ENCODE measurements at regions not wholly inside any gene's neighbourhood (a gene's known extent, or its start where the extent isn't known, plus 50 kb on each side); places are given as distances from the start of the nearest gene placed in this dataset.

- intact Hi-C loops (cut with micrococcal nuclease) = no loop called here
- Histone ChIP-seq H3K36me3 (ENCODE audit: control insufficient read depth in 1 of 2, insufficient read depth in 2 of 2, low read length in 2 of 2) (no peaks in the 10 kb centered on the region), H3K4me1 (ENCODE audit: control insufficient read depth in 1 of 2, insufficient read depth in 2 of 2, low read length in 2 of 2) (no peaks in the 10 kb centered on the region), H3K9me2 (ENCODE audit: insufficient read depth) (no peaks in the 10 kb centered on the region), H3K9me3 (ENCODE audit: control insufficient read depth in 1 of 2, insufficient read depth in 1 of 2, low read depth in 1 of 2, low read length in 2 of 2) (no peaks in the 10 kb centered on the region), H3K27ac (ENCODE audit: low read depth, low read length) (no peak overlapping the region), H3K4me2 (ENCODE audit: low read length) (no peak overlapping the region), H3K27me3 (ENCODE audit: insufficient read depth, low read length) (0 out of 2 replicates have a peak, but pooled peaks cover 2% of the 10 kb centered on the region), H3K79me2 (ENCODE audit: insufficient read depth, low read length) (no peaks in the 10 kb centered on the region), H3K9ac (ENCODE audit: low read length) (no peak overlapping the region), H3K4me3 (replicated peaks in 1 of 2; ENCODE audit: low read depth in 1 of 2, low read length in 2 of 2) (no peak overlapping the region), H2AFZ (ENCODE audit: low read depth, low read length, poor library complexity, severe bottlenecking) (no peak overlapping the region), H4K20me1 (ENCODE audit: insufficient read depth) (no peaks in the 10 kb centered on the region)
- DNase-seq (ENCODE audit: low read depth, low spot score) (no peak), ATAC-seq (no peak)
- RAD21 ChIA-PET (ENCODE audit: low non-redundant PET in 1 of 2, low total read pairs in 2 of 2, uncharacterized antibody in 2 of 2, unreplicated experiment in 2 of 2) = no interaction called here
- TF ChIP-seq SP1 (IDR thresholded peaks at IDR 0.05; ENCODE audit: low read depth) (no peak), SIN3A (IDR thresholded peaks at IDR 0.05; ENCODE audit: low read depth) (no peak), POLR2A (IDR thresholded peaks at IDR 0.05; ENCODE audit: borderline replicate concordance, extremely low read depth, insufficient read depth, insufficient read length) (no peak), CBX3 (IDR thresholded peaks at IDR 0.05; ENCODE audit: low read depth) (no peak), CTCF (IDR thresholded peaks at IDR 0.05 in 2 of 3, conservative IDR thresholded peaks at IDR 0.05 in 1 of 3; ENCODE audit: borderline replicate concordance in 1 of 3, insufficient read depth in 1 of 3, low read depth in 2 of 3, low read length in 2 of 3) (no peak), ZFX (IDR thresholded peaks at IDR 0.05) (no peak), RAD21 (IDR thresholded peaks at IDR 0.05; ENCODE audit: low read depth) (no peak), JUND (IDR thresholded peaks at IDR 0.05) (no peak), SRF (IDR thresholded peaks at IDR 0.05; ENCODE audit: low read depth) (no peak), EZH2 (IDR thresholded peaks at IDR 0.05) (no peak), ELF1 (IDR thresholded peaks at IDR 0.05; ENCODE audit: borderline replicate concordance, low read depth) (no peak), EGR1 (IDR thresholded peaks at IDR 0.05; ENCODE audit: low read depth) (no peak), CEBPB (IDR thresholded peaks at IDR 0.05; ENCODE audit: low read depth) (no peak), REST (IDR thresholded peaks at IDR 0.05; ENCODE audit: low read depth) (no peak), POLR2AphosphoS5 (IDR thresholded peaks at IDR 0.05; ENCODE audit: low read depth, low read length) (no peak), TCF7L2 (IDR thresholded peaks at IDR 0.05; ENCODE audit: borderline replicate concordance, extremely low read depth, insufficient read depth, insufficient read length) (no peak), YY1 (IDR thresholded peaks at IDR 0.05; ENCODE audit: extremely low read depth, insufficient replicate concordance, low read depth, low read length) (no peak)
- POLR2A ChIA-PET = no interaction called here
- no TSS peak for BruUV-seq (replicated peaks)
- CTCF ChIA-PET = no interaction called here
Observed at GRCh38 chr10:128879030-128879429, 588.0 kb upstream of the MGMT start.
